ENCODE measurements at regions not wholly inside any gene's neighbourhood (a gene's known extent, or its start where the extent isn't known, plus 50 kb on each side); places are given as distances from the start of the nearest gene placed in this dataset.

DNA sequence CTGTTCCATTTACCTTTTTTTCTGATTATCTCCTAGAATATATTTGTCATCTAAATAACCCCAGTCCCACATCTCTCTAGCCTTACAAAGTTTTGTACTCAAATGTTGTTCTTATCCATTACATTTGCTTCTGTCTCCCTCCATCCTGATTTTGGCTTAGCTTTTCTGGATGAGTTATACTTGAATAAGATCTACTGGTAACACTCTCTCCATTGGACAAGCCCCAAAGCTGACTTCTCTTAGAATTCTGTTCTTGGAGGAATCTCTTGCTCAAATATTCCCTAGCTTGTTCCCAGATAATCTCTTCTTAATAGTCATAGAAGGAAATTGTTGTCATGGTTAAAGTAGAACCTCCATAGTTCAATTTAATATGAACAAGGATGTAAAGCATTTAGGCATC is 115.5 kb upstream of the HS3ST1 start:
- Histone ChIP-seq H3K36me3 (no peaks in the 10 kb centered on the region), H3K27ac (no peak overlapping the region), H3K4me3 (no peak overlapping the region), H3K27me3 (no peaks in the 10 kb centered on the region), H3K9me3 (no peaks in the 10 kb centered on the region), H3K4me1 (no peaks in the 10 kb centered on the region)
- DNase-seq, result no peak
- intact Hi-C loops (cut with DNase I; ENCODE audit: low total_unique reads) (no loop called here), in situ Hi-C loops (cut with MboI; ENCODE audit: low pct_ligation_motif_present in 1 of 4, low pct_unique_long_range_greater_than_20kb in 1 of 4, low sequenced_read_pairs in 3 of 4) (no loop called here)
- TF ChIP-seq POLR2A (IDR thresholded peaks at IDR 0.05) (no peak), EP300 (IDR thresholded peaks at IDR 0.05; ENCODE audit: low read depth) (no peak), POLR2AphosphoS5 (IDR thresholded peaks at IDR 0.05) (no peak)
- TF ChIP-seq, protein P1, sequence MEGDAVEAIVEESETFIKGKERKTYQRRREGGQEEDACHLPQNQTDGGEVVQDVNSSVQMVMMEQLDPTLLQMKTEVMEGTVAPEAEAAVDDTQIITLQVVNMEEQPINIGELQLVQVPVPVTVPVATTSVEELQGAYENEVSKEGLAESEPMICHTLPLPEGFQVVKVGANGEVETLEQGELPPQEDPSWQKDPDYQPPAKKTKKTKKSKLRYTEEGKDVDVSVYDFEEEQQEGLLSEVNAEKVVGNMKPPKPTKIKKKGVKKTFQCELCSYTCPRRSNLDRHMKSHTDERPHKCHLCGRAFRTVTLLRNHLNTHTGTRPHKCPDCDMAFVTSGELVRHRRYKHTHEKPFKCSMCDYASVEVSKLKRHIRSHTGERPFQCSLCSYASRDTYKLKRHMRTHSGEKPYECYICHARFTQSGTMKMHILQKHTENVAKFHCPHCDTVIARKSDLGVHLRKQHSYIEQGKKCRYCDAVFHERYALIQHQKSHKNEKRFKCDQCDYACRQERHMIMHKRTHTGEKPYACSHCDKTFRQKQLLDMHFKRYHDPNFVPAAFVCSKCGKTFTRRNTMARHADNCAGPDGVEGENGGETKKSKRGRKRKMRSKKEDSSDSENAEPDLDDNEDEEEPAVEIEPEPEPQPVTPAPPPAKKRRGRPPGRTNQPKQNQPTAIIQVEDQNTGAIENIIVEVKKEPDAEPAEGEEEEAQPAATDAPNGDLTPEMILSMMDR (IDR thresholded peaks at IDR 0.05), result no peak

DNA sequence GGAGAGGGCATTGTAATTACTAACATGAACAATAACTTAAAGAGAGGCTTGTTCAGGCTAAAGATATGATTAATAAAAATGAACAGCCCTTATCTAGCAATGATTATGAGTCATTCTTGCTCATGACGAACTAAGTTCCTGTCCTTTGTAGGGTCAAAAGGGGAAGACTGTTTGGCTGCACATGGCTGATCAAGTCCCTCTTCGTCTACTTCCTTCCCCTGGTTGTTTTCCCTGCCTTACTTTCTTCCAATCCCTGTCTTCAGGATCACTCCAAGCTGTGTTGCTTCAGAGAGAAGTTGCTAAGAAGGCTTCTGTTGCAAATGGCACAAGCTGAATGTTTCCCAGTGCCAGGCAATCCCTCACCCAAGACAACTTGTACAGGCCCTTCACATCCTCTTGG is 115.0 kb upstream of the HS3ST1 start:
- Histone ChIP-seq H3K27me3 (no peaks in the 10 kb centered on the region), H3K9me3 (no peaks in the 10 kb centered on the region), H3K27ac (no peak overlapping the region), H3K4me1 (no peaks in the 10 kb centered on the region), H3K4me3 (no peak overlapping the region), H3K36me3 (no peaks in the 10 kb centered on the region)
- intact Hi-C loops (cut with DNase I; ENCODE audit: low total_unique reads) (no loop called here), in situ Hi-C loops (cut with MboI; ENCODE audit: low pct_ligation_motif_present in 1 of 4, low pct_unique_long_range_greater_than_20kb in 1 of 4, low sequenced_read_pairs in 3 of 4) (no loop called here)
- WGBS, 2 donors (ENCODE audit: low coverage in 1 of 2), result 24 to 44% methylated on average over 2 of the region's 2 CpGs
- TF ChIP-seq, protein P1 (IDR thresholded peaks at IDR 0.05), result no peak
- no peak for TF ChIP-seq POLR2AphosphoS5 (IDR thresholded peaks at IDR 0.05)
- TF ChIP-seq POLR2A (IDR thresholded peaks at IDR 0.05), result no peak
- no peak for TF ChIP-seq EP300 (IDR thresholded peaks at IDR 0.05; ENCODE audit: low read depth)
- no peak for DNase-seq

DNA sequence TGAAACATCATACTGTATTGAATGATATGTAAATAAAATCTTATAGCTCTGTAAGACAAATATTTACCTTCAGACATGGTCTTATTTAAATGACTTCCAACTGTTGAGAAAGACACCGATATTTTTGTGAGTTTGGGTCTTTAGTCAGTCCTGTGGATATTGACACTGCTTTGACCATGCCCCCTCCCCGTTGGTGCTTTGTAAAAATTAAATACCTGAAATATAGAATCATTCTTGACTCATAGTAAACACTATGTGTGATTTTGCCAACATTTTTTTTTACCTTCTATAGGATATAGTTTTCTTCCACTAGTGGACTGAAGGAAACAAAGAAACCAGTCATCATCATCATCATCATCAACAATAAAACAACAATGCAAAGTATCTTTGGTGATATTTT is 114.3 kb upstream of the HS3ST1 start:
- H3K36me3 ChIP-seq, result no peaks in the 10 kb centered on the region
- in situ Hi-C loops (cut with MboI; ENCODE audit: low pct_ligation_motif_present in 1 of 4, low pct_unique_long_range_greater_than_20kb in 1 of 4, low sequenced_read_pairs in 3 of 4), result no loop called here
- H3K27me3 ChIP-seq, result no peaks in the 10 kb centered on the region
- no peak for DNase-seq
- no peaks in the 10 kb centered on the region for H3K9me3 ChIP-seq
- H3K27ac ChIP-seq, result no peak overlapping the region
- intact Hi-C loops (cut with DNase I; ENCODE audit: low total_unique reads), result no loop called here
- TF ChIP-seq POLR2AphosphoS5 (IDR thresholded peaks at IDR 0.05) (no peak), POLR2A (IDR thresholded peaks at IDR 0.05) (no peak), EP300 (IDR thresholded peaks at IDR 0.05; ENCODE audit: low read depth) (no peak)
- TF ChIP-seq, protein P1 (IDR thresholded peaks at IDR 0.05), result no peak
- H3K4me1 ChIP-seq, result no peaks in the 10 kb centered on the region
- 42 to 56% methylated on average over 2 of the region's 2 CpGs for WGBS, 2 donors (ENCODE audit: low coverage in 1 of 2)
- H3K4me3 ChIP-seq, result no peak overlapping the region

DNA sequence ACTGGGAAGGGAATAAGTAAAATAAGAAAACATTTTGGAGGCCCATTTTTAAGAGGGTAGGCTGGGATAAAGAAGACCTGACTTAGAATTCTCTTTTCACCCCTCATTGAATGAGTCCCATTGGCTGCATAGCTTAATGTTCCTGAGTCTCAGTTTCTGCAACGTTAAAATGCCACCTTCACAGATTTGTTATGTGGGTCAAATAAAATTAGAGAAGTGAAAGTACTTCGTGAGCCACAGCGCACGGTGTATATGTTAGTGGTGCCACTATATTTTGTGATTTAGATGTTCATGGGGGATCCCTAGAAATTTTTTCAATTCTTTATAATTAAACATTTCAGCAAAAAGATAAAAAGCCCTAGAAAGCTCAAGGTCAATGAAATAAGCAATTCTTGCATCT is 109.2 kb upstream of the HS3ST1 start:
- H3K36me3 ChIP-seq, result no peaks in the 10 kb centered on the region
- TF ChIP-seq POLR2A (IDR thresholded peaks at IDR 0.05) (no peak), EP300 (IDR thresholded peaks at IDR 0.05; ENCODE audit: low read depth) (no peak), POLR2AphosphoS5 (IDR thresholded peaks at IDR 0.05) (no peak)
- TF ChIP-seq, protein P1 (IDR thresholded peaks at IDR 0.05), result no peak
- H3K4me3 ChIP-seq, result no peak overlapping the region
- H3K4me1 ChIP-seq, result no peaks in the 10 kb centered on the region
- DNase-seq, result no peak
- WGBS, 2 donors (ENCODE audit: low coverage in 1 of 2), result 54 to 69% methylated on average over 4 of the region's 4 CpGs
- no peak overlapping the region for H3K27ac ChIP-seq
- in situ Hi-C loops (cut with MboI; ENCODE audit: low pct_ligation_motif_present in 1 of 4, low pct_unique_long_range_greater_than_20kb in 1 of 4, low sequenced_read_pairs in 3 of 4) (no loop called here), intact Hi-C loops (cut with DNase I; ENCODE audit: low total_unique reads) (no loop called here)
- no peaks in the 10 kb centered on the region for H3K27me3 ChIP-seq
- H3K9me3 ChIP-seq, result no peaks in the 10 kb centered on the region

Data from transverse colon (tissue), 4 donors.